K562 (cell line): ENCODE measurements at regions not wholly inside any gene's neighbourhood (a gene's known extent, or its start where the extent isn't known, plus 50 kb on each side); places are given as distances from the start of the nearest gene placed in this dataset.

Experiments used
- ATAC-seq: fragments of 200-7000 bp; cut with Tn5 transposase; 3 replicates; pipeline ENCODE4 v1.9.1; 2020; ENCODE audit warnings: moderate library complexity
- BruUV-seq: library from RNA; stranded (reverse); fragments of 400-500 nt; replicated peaks from 2 replicates; lab custom pipeline; 2021; lab: Mats Ljungman, UMichigan
- CTCF ChIA-PET: fragments of 300-600 bp; formaldehyde crosslinking; extraction: SDS; loops from one replicate; lab custom pipeline; 2021; ENCODE audit warnings: low intra/inter-chr PET ratio; lab: Yijun Ruan, JAX
- POLR2A ChIA-PET: fragments of 300-600, 350-650 bp; sonication (Branson Sonifier 250); formaldehyde crosslinking; extraction: SDS; loops from one replicate; lab custom pipeline; 2021; ENCODE audit warnings: antibody characterized with exemption, inconsistent platforms; lab: Yijun Ruan, JAX
- DNase-seq, 4 experiments: peaks; one replicate each; pipeline versions ENCODE4 v3.0.0 to v3.0.0-alpha.2; 2011 to 2018; ENCODE audit warnings: low spot score in 3 of 4, mixed read lengths in 3 of 4; ENCODE audit errors: extremely low read depth in 1 of 4
- FAIRE-seq: peaks from 2 replicates; lab custom pipeline; 2011; peaks lifted over from hg19 to GRCh38; lab: Jason Lieb, UNC
- H2AFZ ChIP-seq: 2 replicates; pipeline ENCODE4 v1.6.0; 2011; ENCODE audit warnings: low read depth, low read length, control low read depth, inconsistent platforms
- H3K27ac ChIP-seq: fragments of 200-600 bp; 3 replicates; pipeline ENCODE4 v1.8.0; 2011; ENCODE audit warnings: low read depth, mild to moderate bottlenecking, control low read depth, inconsistent platforms, low read length, moderate library complexity, mixed read lengths; ENCODE audit errors: extremely low read depth
- H3K27me3 ChIP-seq, 2 experiments: fragments of 300-600 bp in 1 of 2; 2 replicates in 1 of 2; 3 replicates in 1 of 2; pipeline versions ENCODE4 v1.6.0 to v1.8.0; 2011; ENCODE audit warnings: inconsistent platforms in 2 of 2, low read length in 2 of 2, mild to moderate bottlenecking in 1 of 2, mixed read lengths in 1 of 2, moderate library complexity in 1 of 2; ENCODE audit not compliant: control insufficient read depth in 2 of 2, insufficient read depth in 2 of 2
- H3K36me3 ChIP-seq: fragments of 300-600 bp; 3 replicates; pipeline ENCODE4 v1.8.0; 2011; ENCODE audit warnings: mild to moderate bottlenecking, low read length, inconsistent platforms; ENCODE audit not compliant: control insufficient read depth, insufficient read depth
- H3K4me1 ChIP-seq, 2 experiments: fragments of 200-600 bp in 1 of 2; replicated peaks in 1 of 2; 2 replicates in 1 of 2; 3 replicates in 1 of 2; pipeline versions ENCODE4 v1.5.1 to v1.8.0; 2011; ENCODE audit warnings: inconsistent platforms in 2 of 2, low read length in 2 of 2, mild to moderate bottlenecking in 1 of 2, mixed read lengths in 1 of 2, moderate library complexity in 1 of 2; ENCODE audit not compliant: control insufficient read depth in 2 of 2, insufficient read depth in 2 of 2
- H3K4me2 ChIP-seq: 2 replicates; pipeline ENCODE4 v1.6.1; 2011; ENCODE audit warnings: low read length, control low read depth, inconsistent platforms, mixed read lengths; ENCODE audit not compliant: insufficient read depth
- H3K4me3 ChIP-seq: fragments of 200-600 bp; sonication (generic), shearing (Covaris generic); 2 replicates; pipeline ENCODE4 v1.5.1; 2016; ENCODE audit warnings: control low read depth, inconsistent platforms
- H3K79me2 ChIP-seq: fragments of 200-600 bp; 3 replicates; pipeline ENCODE4 v1.8.0; 2011; ENCODE audit warnings: low read length, inconsistent platforms; ENCODE audit not compliant: control insufficient read depth, insufficient read depth
- H3K9ac ChIP-seq, 2 experiments: 2 replicates each; pipeline versions ENCODE4 v1.6.0 to v1.6.1; 2011; ENCODE audit warnings: low read depth in 2 of 2, low read length in 2 of 2, control low read depth in 1 of 2, inconsistent platforms in 1 of 2, mild to moderate bottlenecking in 1 of 2, mixed read lengths in 1 of 2; ENCODE audit not compliant: insufficient read depth in 1 of 2
- H3K9me1 ChIP-seq: one replicate; pipeline ENCODE4 v1.6.0; 2011; ENCODE audit warnings: inconsistent platforms, mild to moderate bottlenecking, low read length, moderate library complexity; ENCODE audit not compliant: control insufficient read depth, insufficient read depth
- H3K9me3 ChIP-seq: replicated peaks from 2 replicates; pipeline ENCODE4 v1.5.1; 2011; ENCODE audit warnings: low read depth, low read length, inconsistent platforms; ENCODE audit not compliant: control insufficient read depth, insufficient read depth
- H4K20me1 ChIP-seq: replicated peaks from 2 replicates; pipeline ENCODE4 v1.6.1; 2011; ENCODE audit warnings: low read length, inconsistent platforms, mixed read lengths; ENCODE audit not compliant: control insufficient read depth, insufficient read depth
- E2F5 ChIP-seq: sonication (generic); formaldehyde crosslinking; IDR thresholded peaks from 2 replicates; pipeline ENCODE4 v1.8.0; 2022; ENCODE audit warnings: mild to moderate bottlenecking, missing genetic modification reagents
- EHMT2 ChIP-seq: fragments of 450-650 bp; IDR thresholded peaks from 2 replicates; pipeline ENCODE4 v1.6.1; 2018; ENCODE audit warnings: antibody characterized with exemption
- HDAC8 ChIP-seq: fragments of 450-650 bp; IDR thresholded peaks from 2 replicates; pipeline ENCODE4 v1.6.1; 2016; ENCODE audit warnings: mild to moderate bottlenecking, missing genetic modification characterization, moderate library complexity, missing compliant biosample characterization
- HMG20A ChIP-seq: fragments of 450-650 bp; formaldehyde crosslinking; conservative IDR thresholded peaks from 2 replicates; pipeline ENCODE4 v1.4.0; 2020; ENCODE audit warnings: mild to moderate bottlenecking, mixed read lengths
- KLF10 ChIP-seq: fragments of 250-450 bp; sonication (Bioruptor Pico); IDR thresholded peaks from 2 replicates; pipeline ENCODE4 v1.6.1; 2021; ENCODE audit warnings: matching md5 sums
- SAP30 ChIP-seq: fragments of 200-600 bp; sonication (generic); IDR thresholded peaks from 2 replicates; pipeline ENCODE4 v1.6.1; 2012; ENCODE audit warnings: borderline replicate concordance, low read depth, mild to moderate bottlenecking, moderate library complexity, low read length, control low read depth, inconsistent platforms; ENCODE audit not compliant: insufficient read depth, poor library complexity, severe bottlenecking
- SRSF3 ChIP-seq: fragments of 200-400 bp; formaldehyde crosslinking; IDR thresholded peaks from 2 replicates; pipeline ENCODE4 v1.6.1; 2016; ENCODE audit warnings: mild to moderate bottlenecking, low read length, moderate library complexity; ENCODE audit not compliant: insufficient read depth
- SUPT5H ChIP-seq: fragments of 450-650 bp; IDR thresholded peaks from 2 replicates; pipeline ENCODE4 v1.6.1; 2016
- ZNF263 ChIP-seq: sonication (generic); formaldehyde crosslinking; IDR thresholded peaks from 2 replicates; pipeline ENCODE4 v1.8.0; 2022; ENCODE audit warnings: mild to moderate bottlenecking, missing genetic modification reagents, borderline replicate concordance
- ZNF280A ChIP-seq: fragments of 450-650 bp; IDR thresholded peaks from 2 replicates; pipeline ENCODE4 v1.6.1; 2018; ENCODE audit warnings: mild to moderate bottlenecking, low read depth; ENCODE audit not compliant: partially characterized antibody
- ZNF347 ChIP-seq: fragments of 450-650 bp; formaldehyde crosslinking; IDR thresholded peaks from 2 replicates; pipeline ENCODE4 v1.4.0; 2020; ENCODE audit warnings: low read depth, mild to moderate bottlenecking, moderate library complexity
- ZNF354B ChIP-seq: fragments of 250-450 bp; sonication (Bioruptor Pico); IDR thresholded peaks from 2 replicates; pipeline ENCODE4 v1.4.0; 2020
- WGBS: fragments of 100-300 bp; shearing (Covaris generic); methylation state at CpG from one replicate; pipeline ENCODE4 v1.1.6; 2016; ENCODE audit warnings: low coverage, mixed read lengths; ENCODE audit not compliant: insufficient coverage; ENCODE audit errors: missing lambda C conversion rate; 5-methylcytosine and 5-hydroxymethylcytosine counted together
- in situ Hi-C: fragments of 300-500 bp; cut with MboI; formaldehyde crosslinking; loops from 4 replicates; pipeline ENCODE4 v1.15.0; 2018; ENCODE audit warnings: inconsistent platforms, mixed read lengths
- intact Hi-C: fragments of 100-400 bp; cut with micrococcal nuclease; formaldehyde crosslinking; loops from 2 replicates; pipeline ENCODE4 v1.14.2; 2022

- no peak overlapping the region for H2AFZ ChIP-seq
- 3% methylated on average over 2 of the region's 2 CpGs for WGBS
- intact Hi-C loops (no loop called here), in situ Hi-C loops (no loop called here)
- CTCF ChIA-PET, result no interaction called here
- ATAC-seq (no peak), DNase-seq (no peak), FAIRE-seq (no peak)
- no peaks in the 10 kb centered on the region for H3K4me1 ChIP-seq
- H3K27ac ChIP-seq, result no peak overlapping the region
- no peaks in the 10 kb centered on the region; the same call in 1 of the 2 replicates for H3K9me3 ChIP-seq
- POLR2A ChIA-PET, result no interaction called here
- TF ChIP-seq ZNF280A (no peak), EHMT2 (no peak), KLF10 (CRISPR knock-in tag) (no peak), ZNF347 (CRISPR knock-in tag) (no peak), SAP30 (no peak), HMG20A (no peak), E2F5 (CRISPR knock-in tag) (no peak), SUPT5H (no peak), HDAC8 (tag) (no peak), ZNF354B (no peak), ZNF263 (CRISPR knock-in tag) (no peak), SRSF3 (no peak)
- no peaks in the 10 kb centered on the region for H3K79me2 ChIP-seq
- no TSS peak for BruUV-seq
- no peak overlapping the region for H3K4me2 ChIP-seq
- no peak overlapping the region for H3K4me3 ChIP-seq
- H3K9me1 ChIP-seq, result no peaks in the 10 kb centered on the region
- no peaks in the 10 kb centered on the region for H3K27me3 ChIP-seq
- no peaks in the 10 kb centered on the region for H4K20me1 ChIP-seq
- no peaks in the 10 kb centered on the region for H3K36me3 ChIP-seq
- no peak overlapping the region for H3K9ac ChIP-seq
Observed at GRCh38 chr6:23534351-23534750, 591.7 kb upstream of the NRSN1 start.
